ENCODE measurements at regions not wholly inside any gene's neighbourhood (a gene's known extent, or its start where the extent isn't known, plus 50 kb on each side); places are given as distances from the start of the nearest gene placed in this dataset.

DNA sequence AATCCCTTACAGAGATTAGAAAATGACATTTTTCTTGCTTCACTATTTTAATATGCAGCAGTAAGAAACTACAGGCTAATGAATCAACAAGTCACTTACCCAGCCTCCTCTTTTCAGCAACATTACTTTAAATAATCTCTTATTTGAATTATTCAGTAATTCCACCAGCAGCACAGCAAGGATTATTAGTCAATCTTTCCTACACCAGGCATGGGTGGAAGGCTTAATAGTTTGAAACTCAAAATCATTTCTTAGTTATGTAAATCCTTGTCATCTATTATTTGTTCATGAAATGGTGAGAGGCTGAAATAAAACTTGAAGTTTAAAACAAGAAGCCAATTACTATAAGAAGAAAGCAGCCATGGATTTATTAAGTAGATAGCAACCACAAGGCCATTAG is 530.5 kb downstream of the KCNA4 start:
- no peak overlapping the region for H3K4me3 ChIP-seq (replicated peaks; ENCODE audit: low read depth, low read length)
- TF ChIP-seq, protein P1, sequence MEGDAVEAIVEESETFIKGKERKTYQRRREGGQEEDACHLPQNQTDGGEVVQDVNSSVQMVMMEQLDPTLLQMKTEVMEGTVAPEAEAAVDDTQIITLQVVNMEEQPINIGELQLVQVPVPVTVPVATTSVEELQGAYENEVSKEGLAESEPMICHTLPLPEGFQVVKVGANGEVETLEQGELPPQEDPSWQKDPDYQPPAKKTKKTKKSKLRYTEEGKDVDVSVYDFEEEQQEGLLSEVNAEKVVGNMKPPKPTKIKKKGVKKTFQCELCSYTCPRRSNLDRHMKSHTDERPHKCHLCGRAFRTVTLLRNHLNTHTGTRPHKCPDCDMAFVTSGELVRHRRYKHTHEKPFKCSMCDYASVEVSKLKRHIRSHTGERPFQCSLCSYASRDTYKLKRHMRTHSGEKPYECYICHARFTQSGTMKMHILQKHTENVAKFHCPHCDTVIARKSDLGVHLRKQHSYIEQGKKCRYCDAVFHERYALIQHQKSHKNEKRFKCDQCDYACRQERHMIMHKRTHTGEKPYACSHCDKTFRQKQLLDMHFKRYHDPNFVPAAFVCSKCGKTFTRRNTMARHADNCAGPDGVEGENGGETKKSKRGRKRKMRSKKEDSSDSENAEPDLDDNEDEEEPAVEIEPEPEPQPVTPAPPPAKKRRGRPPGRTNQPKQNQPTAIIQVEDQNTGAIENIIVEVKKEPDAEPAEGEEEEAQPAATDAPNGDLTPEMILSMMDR (IDR thresholded peaks at IDR 0.05; ENCODE audit: low read depth, low read length, missing control alignments): no peak
- no peak for DNase-seq (ENCODE audit: extremely low read depth, low read depth)

DNA sequence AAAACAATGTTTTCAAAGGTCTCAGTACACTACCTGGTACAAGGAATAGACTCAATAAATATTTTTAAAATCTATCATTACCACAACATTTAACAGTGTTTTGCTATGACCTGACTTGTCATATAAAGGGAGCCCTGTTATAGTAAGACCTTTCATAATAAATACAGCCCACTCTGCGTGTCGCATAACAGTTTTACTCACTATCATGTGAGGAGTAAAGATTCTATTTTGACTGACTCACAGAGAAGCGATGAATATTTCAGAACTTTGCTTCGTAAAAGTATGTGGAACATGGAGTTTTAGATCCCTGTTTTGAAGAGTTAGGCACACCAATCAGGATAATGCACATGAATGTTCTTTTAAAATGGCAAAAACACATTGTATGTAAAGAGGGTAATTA is 531.2 kb downstream of the KCNA4 start:
- TF ChIP-seq, protein P1 (IDR thresholded peaks at IDR 0.05; ENCODE audit: low read depth, low read length, missing control alignments): no peak

DNA sequence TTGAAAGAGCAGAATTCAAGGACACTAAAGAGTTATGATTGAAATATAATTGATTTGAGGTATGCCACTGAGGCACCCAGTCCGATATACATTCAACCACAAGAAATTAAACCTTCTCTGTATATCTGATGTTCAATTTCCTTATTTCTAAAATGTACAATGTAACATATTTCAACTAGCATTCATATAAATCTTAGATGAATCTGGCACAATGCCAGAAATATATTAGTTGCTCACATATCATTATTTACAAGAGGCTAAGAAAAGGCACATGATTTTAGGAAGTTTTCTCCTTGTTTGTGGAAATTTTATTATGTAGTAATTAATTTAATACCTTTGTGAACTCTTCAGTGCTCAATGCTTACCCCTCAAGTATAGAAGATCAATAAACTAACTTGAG is 532.3 kb downstream of the KCNA4 start:
- H3K4me3 ChIP-seq (replicated peaks; ENCODE audit: low read depth, low read length): no peak overlapping the region
- no peak for DNase-seq (ENCODE audit: extremely low read depth, low read depth)
- TF ChIP-seq, protein P1 (IDR thresholded peaks at IDR 0.05; ENCODE audit: low read depth, low read length, missing control alignments): no peak

More for the DNA sequence above, 531.2 kb downstream of the KCNA4 start:
- no peak for DNase-seq (ENCODE audit: extremely low read depth, low read depth)
- no peak overlapping the region for H3K4me3 ChIP-seq (replicated peaks; ENCODE audit: low read depth, low read length)

DNA sequence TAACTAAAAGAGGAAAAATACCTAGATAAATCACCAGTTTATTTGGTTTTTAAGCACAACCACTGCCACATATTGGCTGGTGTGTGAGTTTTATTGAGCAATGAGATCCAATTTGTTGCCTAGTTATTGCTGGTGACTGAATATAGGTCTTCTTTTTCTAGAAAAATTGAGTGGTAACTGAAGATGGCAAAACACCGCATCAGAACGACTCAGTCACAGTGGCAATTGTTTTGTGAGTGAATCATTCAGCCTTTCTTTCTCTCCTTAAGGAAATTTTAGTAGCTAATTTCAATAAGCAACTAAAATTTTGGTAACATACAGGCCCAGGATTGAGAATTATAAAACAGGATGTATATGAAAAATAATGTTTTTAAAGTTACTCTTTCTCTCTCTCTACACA is 533.0 kb downstream of the KCNA4 start:
- no peak overlapping the region for H3K4me3 ChIP-seq (replicated peaks; ENCODE audit: low read depth, low read length)
- DNase-seq (ENCODE audit: extremely low read depth, low read depth): no peak
- TF ChIP-seq, protein P1 (IDR thresholded peaks at IDR 0.05; ENCODE audit: low read depth, low read length, missing control alignments): no peak

DNA sequence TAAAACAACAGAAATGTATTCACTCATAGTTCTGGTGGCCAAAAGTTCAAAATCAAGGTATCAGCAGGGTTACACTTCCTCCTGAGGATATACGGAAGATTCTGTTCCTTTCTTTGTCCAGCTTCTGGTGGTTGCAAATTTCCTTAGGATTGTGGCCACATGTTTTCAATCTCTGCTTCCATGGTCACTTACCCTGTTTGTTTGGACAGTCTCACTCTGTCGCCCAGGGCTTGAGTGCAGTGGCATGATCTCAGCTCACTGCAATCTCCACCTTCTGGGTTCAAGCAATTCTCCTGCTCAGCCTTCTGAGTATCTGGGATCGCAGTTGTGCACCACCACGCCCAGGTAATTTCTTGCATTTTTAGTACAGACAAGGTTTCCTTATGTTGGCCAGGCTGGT is 534.3 kb downstream of the KCNA4 start:
- H3K4me3 ChIP-seq (replicated peaks; ENCODE audit: low read depth, low read length): no peak overlapping the region
- no peak for DNase-seq (ENCODE audit: extremely low read depth, low read depth)
- TF ChIP-seq, protein P1 (IDR thresholded peaks at IDR 0.05; ENCODE audit: low read depth, low read length, missing control alignments): no peak

DNA sequence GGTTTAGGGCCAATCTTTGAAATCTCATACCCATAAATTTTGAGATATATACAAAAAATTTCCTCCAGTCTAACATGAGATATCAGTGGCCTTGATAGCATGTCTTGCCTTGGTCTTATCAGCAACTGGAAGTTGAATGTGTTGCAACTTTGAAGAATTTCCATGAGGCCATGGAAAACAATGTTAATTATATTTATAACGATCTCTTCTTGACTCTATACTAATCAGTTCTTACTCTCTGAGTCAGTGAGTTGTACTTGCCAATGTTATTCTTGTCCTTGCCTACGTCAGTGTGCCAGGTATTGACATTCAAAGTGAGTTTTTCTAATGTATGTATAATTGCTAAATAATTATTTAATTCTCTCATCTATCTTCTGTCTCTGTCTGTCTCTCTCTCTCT is 535.1 kb downstream of the KCNA4 start:
- no peak for DNase-seq (ENCODE audit: extremely low read depth, low read depth)
- TF ChIP-seq, protein P1 (IDR thresholded peaks at IDR 0.05; ENCODE audit: low read depth, low read length, missing control alignments): no peak
- H3K4me3 ChIP-seq (replicated peaks; ENCODE audit: low read depth, low read length): no peak overlapping the region

DNA sequence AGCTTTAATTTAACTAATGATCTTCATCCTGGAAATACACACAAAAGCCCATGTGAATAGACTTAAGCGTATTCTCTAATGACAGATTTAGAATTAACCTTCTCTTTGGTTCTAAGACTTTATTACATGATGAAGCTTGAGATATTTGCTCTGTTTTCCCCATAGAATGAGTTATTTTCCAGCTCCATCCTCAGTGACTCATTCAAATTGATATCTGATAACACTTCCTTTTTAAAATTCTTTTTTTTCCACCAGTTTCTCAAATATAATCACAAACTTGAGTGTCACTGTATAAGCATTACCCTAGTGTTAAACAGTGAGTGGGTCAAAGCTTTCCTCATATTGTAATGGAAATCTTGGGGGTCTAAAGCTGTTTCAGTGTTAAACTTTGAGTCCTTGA is 535.8 kb downstream of the KCNA4 start:
- H3K4me3 ChIP-seq (replicated peaks; ENCODE audit: low read depth, low read length): no peak overlapping the region
- TF ChIP-seq, protein P1 (IDR thresholded peaks at IDR 0.05; ENCODE audit: low read depth, low read length, missing control alignments): no peak
- DNase-seq (ENCODE audit: extremely low read depth, low read depth): no peak
